Glomerular visceral epithelial cell (primary cell): ENCODE measurements at regions not wholly inside any gene's neighbourhood (a gene's known extent, or its start where the extent isn't known, plus 50 kb on each side); places are given as distances from the start of the nearest gene placed in this dataset.
"Not testable (repeated sequence)": the region's sequence is repeated elsewhere in the genome, so short reads cannot be mapped to it uniquely, and the experiment has no call there.

Experiments
- DNase-seq: peaks from one replicate; pipeline ENCODE4 v3.0.0-alpha.2; 2016; ENCODE audit errors: extremely low spot score

- no peak for DNase-seq
Measured at GRCh38 chr10:100642295-100642994, 102.9 kb upstream of the PAX2 start.

- DNase-seq: no peak
Measured at GRCh38 chr10:100645091-100645490, 100.3 kb upstream of the PAX2 start.

GRCh38 chr10:100645613-100646392 lies 99.6 kb upstream of the PAX2 start:
- no peak for DNase-seq

- DNase-seq: no peak
Measured at GRCh38 chr10:100647928-100648327, 97.5 kb upstream of the PAX2 start.

- no peak for DNase-seq
Measured at GRCh38 chr10:100650693-100651092, 94.7 kb upstream of the PAX2 start.

DNA sequence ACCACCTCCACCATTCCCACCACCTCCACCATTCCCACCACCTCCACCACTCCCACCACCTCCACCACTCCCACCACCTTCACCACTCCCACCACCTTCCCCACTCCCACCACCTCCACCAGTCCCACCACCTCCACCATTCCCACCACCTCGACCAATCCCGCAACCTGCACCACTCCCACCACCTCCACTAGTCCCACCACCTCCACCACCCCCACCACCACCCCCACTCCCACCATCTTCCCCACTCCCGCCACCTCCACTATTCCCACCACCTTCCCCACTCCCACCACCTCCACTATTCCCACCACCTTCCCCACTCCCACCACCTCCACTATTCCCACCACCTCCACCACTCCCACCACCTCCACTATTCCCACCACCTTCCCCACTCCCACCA lies 94.3 kb upstream of the PAX2 start:
- DNase-seq: not testable (repeated sequence)

GRCh38 chr10:100651916-100652315 lies 93.5 kb upstream of the PAX2 start:
- DNase-seq: no peak

DNA sequence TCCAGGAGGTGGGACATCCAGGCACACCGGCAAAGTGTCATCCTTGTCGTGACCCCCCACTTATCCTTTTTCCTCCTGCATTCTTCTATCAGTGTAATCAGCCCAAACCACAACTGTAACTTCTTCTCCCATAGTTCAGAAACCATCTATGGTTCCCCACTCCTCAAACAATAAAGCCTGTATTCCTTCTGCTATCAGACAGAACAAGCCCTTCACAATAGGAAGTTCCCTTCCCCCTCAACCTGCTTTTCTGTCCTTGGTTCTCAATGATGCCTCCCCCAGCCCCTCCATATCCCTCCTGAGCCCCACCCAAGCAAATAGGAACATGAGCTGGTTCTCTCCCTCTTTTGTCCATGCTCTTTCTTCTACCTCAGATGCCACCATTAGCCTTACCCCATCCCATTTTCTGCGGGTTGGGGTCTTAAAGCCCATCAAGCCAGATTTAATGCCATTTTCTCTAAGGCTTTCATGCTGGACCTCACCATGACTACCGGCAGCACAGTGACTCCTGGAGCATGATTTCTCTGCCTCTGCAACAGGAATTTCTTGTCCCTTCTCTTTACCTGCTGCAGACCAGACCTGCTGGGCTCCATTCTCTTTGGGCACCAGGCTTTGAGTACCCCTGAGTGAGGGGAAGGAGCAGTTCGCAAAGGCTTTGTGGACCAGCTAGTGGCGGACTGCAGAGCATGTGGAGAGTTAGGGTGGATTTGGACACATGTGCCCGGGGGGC lies 92.8 kb upstream of the PAX2 start:
- no peak for DNase-seq

DNA sequence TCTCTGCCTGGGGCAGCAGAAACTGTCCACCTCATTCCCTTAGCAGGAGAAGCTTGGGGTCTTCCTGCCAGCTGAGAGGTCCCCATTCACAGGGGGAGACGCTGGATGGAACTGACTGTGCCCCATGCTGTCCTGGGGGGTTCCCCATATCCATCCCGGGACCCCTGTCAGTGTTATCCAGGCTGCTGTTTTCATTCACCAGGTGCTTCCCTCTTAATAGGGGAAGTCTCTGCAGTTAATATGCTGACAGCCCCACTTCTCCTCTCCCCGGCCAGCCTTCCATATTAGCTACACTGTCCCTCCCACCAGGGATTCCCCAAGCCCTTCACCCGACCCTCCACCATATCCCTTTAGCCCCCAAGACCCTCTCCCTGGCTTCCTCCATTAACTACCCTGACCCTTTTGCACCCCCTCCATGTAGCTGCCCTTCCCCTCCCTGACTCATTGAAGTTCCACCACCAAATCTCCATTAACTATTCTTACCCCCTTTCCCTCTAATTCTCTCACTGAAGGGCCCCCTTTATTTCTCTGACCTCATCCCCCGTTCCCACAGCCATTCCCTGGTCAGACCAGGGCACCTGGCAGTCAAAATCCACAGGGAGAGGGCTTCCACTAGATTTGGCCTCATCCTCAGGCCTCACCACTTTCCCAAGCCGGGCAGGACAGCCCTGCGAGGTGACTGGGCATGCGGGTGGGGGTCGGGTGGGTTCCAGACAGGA lies 92.0 kb upstream of the PAX2 start:
- DNase-seq: no peak

DNA sequence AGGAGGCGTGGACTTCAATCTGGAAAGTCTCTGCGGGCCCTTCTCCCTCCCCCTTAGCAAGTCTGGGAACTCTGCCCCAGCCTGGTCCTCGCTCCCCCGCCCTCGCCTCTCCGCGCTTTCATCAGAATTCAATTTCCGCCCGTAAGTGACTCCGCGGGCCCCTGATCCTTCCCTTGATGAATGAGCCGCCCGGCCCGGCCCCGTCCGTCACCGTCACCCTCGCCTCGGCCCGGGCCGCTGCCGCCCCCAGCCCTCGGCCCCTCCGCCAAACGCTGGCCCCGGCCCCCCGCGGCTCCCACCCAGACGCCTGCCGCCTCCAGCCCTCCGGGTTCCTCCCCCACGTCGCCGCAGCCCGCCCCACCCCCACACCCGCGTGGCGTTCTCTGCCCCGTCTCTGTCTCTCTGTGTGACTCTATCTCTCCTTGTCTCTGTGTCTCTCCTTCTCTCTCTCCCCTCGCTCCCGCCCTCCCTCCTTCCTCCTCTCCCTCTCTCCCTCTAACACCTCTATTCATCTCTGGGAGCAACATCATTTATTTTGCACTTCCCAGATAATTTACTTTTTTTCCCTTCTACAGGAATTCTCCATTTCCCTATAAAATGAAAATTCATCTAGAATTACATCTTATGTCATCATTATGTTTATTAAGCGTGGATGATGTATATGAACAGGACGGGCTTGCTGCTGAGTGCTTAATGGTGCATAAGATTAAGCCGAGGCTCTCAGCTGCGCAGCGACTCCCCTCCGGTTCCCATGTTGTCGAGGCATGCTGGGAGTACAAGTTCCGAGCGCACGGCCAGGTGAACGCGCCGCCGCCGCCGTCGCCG lies 91.2 kb upstream of the PAX2 start:
- no peak for DNase-seq

DNA sequence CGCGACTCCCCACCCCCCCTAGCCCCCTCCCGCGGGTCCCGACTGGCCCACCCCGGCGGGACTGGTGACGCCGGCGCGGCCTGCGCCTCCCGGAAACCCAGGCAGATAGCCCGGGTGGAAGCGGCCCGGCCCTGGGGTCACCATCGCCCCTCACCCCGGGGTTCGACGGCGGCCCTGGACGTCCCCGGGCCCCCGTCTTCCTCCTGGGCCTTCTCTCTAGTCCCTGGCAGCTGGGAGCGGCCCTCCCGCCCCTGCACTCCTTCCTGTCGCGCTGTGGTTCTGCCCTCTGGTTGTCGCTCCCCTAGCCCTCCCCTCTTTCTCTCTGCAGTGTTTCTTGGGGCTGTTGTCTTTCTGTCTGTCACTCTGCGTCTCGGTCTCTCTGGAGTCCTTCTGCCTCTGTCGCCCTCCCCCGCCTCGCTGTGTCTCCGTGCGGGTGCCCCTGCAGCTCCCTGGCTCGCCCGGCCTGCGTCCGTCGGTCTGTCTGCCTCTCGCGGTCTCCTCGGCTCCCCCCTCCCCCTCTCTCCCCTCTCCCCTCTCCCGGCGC lies 90.5 kb upstream of the PAX2 start:
- no peak for DNase-seq

DNA sequence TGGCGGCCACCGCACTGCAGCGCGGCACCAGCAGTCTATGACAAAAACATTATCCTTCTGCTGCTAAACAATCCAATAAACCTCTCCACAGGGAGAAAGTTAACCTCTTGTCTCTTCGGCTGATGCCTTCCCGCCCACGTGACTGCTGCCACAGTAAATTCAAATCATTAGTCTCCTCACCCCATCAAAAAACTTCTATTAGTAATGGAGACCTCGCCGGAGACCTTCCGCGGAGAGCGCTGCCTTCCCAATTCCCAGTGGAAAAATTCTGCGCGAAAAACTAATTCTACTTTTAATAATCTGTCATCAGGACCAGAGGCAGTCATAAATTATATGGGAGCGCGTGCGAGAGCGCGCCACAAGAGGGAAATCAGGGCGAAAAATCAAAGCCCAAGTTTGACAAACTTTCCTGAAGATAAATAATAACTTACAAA lies 90.0 kb upstream of the PAX2 start:
- DNase-seq: no peak

- no peak for DNase-seq
Measured at GRCh38 chr10:100655760-100656421, 89.5 kb upstream of the PAX2 start.

DNA sequence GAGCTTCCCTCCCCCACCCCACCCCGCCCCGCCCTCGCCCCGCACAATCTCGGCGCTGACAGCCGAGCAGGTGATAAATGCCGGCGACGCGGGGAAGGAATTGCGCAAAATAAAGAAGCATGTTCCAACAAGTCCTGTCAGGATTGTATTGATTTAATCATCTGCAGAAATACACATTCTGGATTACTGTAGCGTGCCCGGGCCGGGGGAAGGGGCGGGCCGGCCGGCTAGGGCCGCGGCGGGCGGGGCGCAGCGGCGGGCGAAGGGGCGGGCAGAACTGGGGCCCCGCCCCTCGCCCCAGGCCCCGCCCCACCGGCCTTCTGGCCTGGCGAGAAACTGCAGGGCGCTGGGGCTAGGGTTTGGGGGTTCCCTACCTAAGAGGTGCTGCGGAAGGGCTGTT lies 88.9 kb upstream of the PAX2 start:
- DNase-seq: peak; percentile 28

- no peak for DNase-seq
Measured at GRCh38 chr10:100658269-100658668, 87.1 kb upstream of the PAX2 start.

- no peak for DNase-seq
Measured at GRCh38 chr10:100659361-100660098, 85.9 kb upstream of the PAX2 start.

DNA sequence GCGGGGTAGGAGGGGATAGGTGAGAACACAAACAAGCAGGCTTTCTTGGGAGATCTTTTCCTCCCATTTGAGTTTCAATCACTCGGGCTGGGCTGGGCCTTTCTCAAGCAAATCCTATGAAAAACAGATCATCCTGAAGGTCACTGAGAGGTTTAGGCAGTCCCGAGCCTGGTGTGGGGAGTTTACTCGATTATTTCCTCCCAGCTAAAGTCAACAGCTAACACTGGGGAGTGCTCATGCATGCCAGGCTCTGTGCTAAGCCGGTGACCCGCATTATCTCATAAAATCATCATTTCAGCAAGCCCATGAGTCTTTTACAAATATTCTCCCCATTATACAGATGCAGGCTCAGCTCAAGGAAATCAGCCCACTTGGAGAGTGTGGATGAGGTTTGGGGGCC lies 85.0 kb upstream of the PAX2 start:
- no peak for DNase-seq

GRCh38 chr10:100660945-100661344 lies 84.4 kb upstream of the PAX2 start:
- no peak for DNase-seq

- no peak for DNase-seq
Measured at GRCh38 chr10:100661520-100661919, 83.9 kb upstream of the PAX2 start.

- no peak for DNase-seq
Measured at GRCh38 chr10:100662067-100662466, 83.3 kb upstream of the PAX2 start.
